SKM-1 (cell line): ENCODE measurements at regions not wholly inside any gene's neighbourhood (a gene's known extent, or its start where the extent isn't known, plus 50 kb on each side); places are given as distances from the start of the nearest gene placed in this dataset.

Experiments
- DNase-seq: peaks from one replicate; lab custom pipeline; 2025; ENCODE audit not compliant: unreplicated experiment; lab: John Stamatoyannopoulos, UW

DNA sequence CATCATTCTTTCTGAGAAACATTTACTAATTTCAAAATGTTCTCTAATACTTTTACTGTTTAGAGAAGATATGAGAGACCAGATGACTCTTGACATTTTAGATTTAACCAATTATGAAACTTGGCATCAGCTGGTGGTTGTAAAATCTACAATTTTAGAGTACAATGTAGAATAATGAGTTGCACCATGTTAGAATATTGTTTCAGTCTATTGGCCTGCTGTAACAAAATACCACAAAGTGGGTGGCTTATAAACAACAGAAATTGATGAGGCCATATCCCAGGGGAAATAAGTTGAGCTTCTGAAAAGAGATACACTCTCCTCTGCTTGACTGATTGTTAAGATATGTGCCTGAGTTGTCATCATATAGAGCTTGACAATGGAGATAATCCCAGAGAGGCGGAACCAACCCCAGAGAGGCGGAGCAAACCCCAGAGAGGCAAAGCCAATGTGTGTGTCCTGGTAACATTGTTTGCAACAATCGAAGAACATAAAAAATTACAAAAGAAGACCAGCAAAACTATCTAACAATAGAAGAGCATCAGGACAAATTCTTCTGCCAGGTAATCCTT lies 373.0 kb upstream of the SLITRK1 start:
- DNase-seq, result no peak

DNA sequence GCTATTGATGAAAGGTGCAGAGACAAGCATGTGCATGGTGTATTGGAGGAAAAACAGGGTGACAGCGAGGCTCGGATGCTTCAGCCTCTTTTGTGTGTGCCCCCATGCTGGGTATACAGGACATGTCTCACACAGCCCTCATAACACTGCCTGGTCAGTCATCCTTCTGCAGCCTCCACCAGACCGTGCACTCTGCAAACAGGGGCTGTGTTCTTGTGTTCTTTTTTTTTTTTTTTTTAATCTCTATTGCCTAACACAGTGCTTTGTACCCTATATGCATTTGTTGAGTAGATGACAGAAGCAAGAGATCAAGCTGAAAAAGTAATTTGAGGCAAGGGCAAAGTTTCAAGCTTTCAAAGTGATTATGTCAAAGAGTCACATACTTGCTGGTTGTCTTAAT lies 367.2 kb upstream of the SLITRK1 start:
- DNase-seq, result no peak

GRCh38 chr13:84243340-84243739 lies 361.1 kb upstream of the SLITRK1 start:
- DNase-seq, result no peak

DNA sequence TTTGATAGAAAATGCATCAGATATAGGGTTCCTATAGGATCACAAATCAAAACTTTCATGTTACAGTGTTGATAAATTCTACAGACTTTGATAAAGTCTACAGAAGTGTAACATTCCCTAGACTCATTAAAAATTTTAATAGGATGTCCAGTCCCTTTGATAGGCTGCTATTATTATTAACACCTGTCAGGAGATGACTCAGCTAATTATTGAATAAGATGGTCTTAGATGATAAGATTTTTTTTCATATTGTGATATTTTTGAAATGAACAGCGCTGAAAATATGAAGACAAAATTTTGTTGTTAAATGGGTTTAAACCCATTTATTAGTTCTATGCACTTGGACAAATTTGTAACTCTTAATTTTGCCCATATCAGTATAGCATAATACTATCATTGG lies 356.8 kb upstream of the SLITRK1 start:
- DNase-seq, result no peak

- DNase-seq, result no peak
Measured at GRCh38 chr13:84238381-84238780, 356.1 kb upstream of the SLITRK1 start.

DNA sequence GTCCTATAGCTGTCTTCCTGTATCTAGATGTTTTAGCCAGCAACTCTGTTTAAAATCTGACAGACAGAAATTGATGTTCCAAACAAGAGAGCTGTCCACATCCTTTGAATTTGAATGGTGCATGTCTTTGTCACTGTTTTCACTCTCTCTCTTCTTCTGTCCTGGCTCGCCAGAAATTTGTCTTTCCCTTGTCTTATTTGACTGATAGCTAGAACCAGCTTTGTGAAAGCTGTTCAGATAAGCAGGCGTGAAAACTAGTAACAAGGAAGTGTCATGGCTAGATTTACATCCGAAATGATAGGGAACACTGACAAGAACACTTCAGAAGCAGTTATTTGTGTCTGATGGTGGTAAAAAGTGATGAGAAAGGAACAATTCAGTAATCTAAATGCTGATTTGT lies 354.9 kb upstream of the SLITRK1 start:
- no peak for DNase-seq

DNA sequence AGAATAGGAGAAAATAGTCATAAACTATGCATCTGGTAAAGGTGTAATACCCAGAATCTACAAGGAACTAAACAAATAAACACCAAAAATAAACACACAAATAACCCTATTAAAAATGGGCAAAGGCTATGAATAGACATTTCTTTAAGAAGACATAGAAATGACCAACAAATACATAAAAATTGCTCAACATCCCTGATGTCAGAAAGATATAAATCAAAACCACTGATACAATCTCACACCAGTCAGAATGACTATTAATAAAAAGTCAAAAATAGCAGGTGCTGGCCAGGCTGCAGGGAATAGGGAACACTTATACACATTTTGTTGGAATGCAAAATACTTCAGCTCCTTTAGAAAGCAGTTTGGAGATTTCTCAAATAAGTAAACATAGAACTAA lies 352.1 kb upstream of the SLITRK1 start:
- no peak for DNase-seq

GRCh38 chr13:84230568-84230967 lies 348.3 kb upstream of the SLITRK1 start:
- DNase-seq, result no peak

- no peak for DNase-seq
Measured at GRCh38 chr13:84211048-84211447, 328.8 kb upstream of the SLITRK1 start.

- no peak for DNase-seq
Measured at GRCh38 chr13:84208246-84208910, 326.1 kb upstream of the SLITRK1 start.

- no peak for DNase-seq
Measured at GRCh38 chr13:84207509-84207908, 325.2 kb upstream of the SLITRK1 start.

DNA sequence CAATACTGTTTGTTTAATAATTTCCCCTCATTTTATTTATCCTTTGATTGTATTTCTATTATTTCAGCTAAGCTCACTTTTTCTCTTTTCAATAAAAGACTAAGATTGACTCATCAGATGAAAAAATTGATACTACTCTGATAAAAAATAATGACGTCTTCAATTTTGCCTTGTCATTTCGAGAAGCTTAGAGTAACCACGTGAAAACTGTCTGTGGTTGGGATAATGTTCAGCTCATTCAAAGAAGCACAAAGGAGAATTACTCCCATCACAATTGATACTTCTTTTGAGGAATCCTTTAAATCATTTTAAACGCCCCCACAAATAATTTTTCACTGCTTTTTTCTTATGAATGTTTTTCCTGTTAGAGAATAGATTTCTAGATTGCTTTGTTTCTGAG lies 318.7 kb upstream of the SLITRK1 start:
- no peak for DNase-seq

DNA sequence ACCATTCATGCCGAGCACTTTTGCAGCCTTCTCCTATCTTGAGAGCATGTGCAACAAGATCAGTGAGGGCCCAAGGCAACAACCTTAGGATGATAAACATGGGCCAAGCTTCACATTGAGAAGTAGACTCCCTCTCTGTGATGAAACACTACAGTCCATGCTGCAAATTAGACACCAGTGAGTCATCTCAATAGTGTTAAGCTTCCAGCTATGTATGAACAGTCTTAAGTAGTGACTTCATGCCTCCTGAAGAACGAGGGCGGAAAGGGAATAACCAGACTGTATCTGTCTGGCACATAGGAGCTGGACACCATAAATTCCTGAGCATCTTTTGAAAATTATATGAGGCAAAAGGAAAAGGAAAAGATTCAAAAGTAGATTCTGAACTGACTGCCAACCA lies 309.9 kb upstream of the SLITRK1 start:
- no peak for DNase-seq

DNA sequence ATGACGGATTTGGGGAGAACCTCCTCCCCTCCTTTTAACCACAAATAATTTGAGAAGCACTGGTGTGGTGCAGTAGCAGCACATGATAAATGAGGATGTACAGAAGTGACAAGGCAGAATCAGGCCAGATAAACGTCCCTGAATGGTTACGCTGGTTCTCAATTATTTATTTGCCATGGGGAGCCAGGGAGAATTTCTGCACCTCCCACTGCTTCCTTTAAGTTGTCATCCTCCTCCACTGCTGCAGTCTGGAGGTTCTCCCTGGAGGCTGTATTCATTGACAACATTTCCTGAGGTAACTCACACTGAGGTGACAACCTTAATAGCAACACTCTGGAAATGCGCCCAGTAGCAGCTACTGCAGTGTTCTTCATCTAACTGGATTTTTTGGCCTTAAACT lies 308.9 kb upstream of the SLITRK1 start:
- no peak for DNase-seq

DNA sequence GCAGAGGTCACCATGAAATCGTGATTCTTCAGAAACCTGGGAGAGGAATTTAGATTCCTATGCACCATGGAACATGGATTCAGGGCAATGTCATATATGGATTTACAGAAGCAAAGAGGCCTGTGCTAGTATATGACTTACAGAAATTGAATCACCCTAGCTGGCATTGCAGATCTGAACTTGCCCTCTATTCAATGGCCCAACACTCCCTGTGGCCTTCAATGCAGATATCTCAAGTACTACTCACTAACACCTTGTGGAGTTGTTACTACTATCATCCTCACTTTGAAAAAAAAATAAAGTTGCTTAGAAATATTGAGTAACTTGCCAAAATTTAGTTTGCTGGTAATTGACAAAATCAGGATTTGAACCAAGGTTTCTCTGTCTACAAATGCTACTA lies 305.4 kb upstream of the SLITRK1 start:
- DNase-seq, result no peak

DNA sequence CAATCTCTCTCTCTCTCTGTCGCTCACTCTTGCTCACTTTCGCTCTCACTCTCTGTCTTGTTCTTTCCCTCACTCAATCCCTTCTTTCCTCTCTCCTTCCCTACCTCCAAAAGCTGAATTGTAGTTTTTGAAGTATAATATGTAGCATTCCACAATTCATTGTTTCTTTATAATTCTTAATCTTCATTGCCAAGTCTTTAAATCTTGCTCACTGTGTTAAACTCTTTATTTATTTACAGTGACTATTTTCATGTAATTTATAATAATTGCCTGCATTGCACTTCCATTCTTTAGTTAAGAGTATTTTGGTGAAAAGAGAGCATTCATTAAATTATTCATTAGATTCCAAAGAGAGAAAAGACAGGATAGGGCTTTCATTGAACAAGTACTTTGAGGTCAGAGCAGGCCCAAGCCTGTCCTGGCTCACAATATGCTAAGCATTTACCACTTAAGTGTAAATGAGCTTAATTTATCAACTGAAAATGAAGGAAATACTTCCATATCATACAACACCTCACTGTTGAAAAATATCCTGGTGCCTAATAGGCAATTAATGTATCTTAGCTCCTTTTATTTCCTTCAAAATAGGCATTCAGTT lies 257.4 kb upstream of the SLITRK1 start:
- DNase-seq, result no peak

DNA sequence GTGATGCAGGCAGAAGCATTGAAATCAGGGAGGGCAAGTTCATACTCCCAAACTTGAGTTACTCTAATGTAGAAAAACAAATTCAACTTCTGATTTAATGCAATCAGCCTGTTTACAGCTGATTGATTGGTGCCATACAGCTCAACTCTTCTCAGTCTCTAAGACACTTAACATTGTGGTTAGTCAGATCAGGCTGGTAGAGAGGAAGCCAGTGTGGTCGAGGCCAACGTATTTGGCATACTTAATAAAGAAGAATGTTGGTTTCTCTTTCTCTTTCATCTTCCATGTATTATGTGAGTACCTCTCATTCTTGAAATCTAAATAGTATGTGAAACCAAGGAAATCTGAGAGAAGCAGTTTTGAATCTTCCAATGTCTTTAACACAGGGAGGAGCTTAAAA lies 255.0 kb upstream of the SLITRK1 start:
- no peak for DNase-seq

- DNase-seq, result no peak
Measured at GRCh38 chr13:84136582-84136981, 254.3 kb upstream of the SLITRK1 start.

DNA sequence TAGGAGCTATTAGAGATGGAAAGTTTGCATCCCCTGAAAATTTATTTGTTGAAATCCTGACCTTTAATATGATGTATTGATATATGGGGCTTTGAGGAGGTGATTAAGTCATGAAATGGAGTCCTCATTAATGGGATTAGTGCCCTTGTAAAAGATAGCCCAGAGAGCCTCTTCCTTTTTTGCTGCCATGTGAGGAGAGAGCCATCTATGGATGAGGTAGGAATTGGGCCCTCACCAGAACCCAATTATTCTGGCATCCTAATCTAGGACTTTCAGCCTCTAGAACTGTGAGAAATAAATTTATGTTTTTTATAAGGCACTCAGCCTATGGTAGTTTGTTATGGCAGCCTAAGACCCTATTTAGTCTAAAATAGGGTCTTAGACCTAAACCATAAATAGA lies 250.2 kb upstream of the SLITRK1 start:
- DNase-seq, result no peak

DNA sequence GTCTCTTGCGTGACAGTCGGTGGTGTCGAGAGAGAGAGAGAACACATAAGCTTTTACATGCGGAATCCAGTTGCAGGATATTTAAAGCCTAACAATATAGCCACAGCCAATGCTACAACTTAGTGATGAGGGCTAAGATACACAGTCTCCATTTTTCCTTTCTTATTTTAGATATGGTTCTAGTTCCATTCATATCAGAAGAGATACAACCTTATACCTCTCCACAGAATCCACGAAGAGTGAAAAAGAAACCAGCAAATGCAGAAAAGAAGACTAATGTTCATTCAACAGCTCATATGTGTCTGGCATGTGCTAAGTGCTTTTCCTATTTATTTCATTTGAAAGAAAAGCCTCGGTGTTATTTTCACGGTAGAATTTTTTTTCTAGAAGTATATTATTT lies 249.0 kb upstream of the SLITRK1 start:
- no peak for DNase-seq

GRCh38 chr13:84130495-84131114 lies 248.3 kb upstream of the SLITRK1 start:
- DNase-seq, result no peak

GRCh38 chr13:84129966-84130365 lies 247.7 kb upstream of the SLITRK1 start:
- no peak for DNase-seq
